HCT116 (cell line): ENCODE measurements at regions not wholly inside any gene's neighbourhood (a gene's known extent, or its start where the extent isn't known, plus 50 kb on each side); places are given as distances from the start of the nearest gene placed in this dataset.

Source experiments
- ATAC-seq: fragments of 200-7000 bp; cut with Tn5 transposase; 2 replicates; pipeline ENCODE4 v1.9.1; 2020; ENCODE audit warnings: mild to moderate bottlenecking, moderate library complexity
- BruUV-seq: library from RNA; stranded (reverse); fragments of 400-500 nt; replicated peaks from 2 replicates; lab custom pipeline; 2021; lab: Mats Ljungman, UMichigan
- CTCF ChIA-PET: fragments of 300-600 bp; sonication (Branson Sonifier 250); formaldehyde crosslinking; loops from one replicate; lab custom pipeline; 2021; ENCODE audit warnings: antibody characterized with exemption; lab: Charles Lee
- POLR2A ChIA-PET: fragments of 300-600, 350-600 bp; sonication (Branson Sonifier 250); formaldehyde crosslinking; loops from one replicate; lab custom pipeline; 2021; ENCODE audit warnings: antibody characterized with exemption; lab: Charles Lee
- RAD21 ChIA-PET, 2 experiments: fragments of 300-600 bp; sonication (Branson Sonifier 250); formaldehyde crosslinking; loops; one replicate each; lab custom pipeline; 2023; ENCODE audit warnings: low total read pairs in 2 of 2; ENCODE audit not compliant: uncharacterized antibody in 2 of 2, unreplicated experiment in 2 of 2, low non-redundant PET in 1 of 2; lab: Charles Lee
- DNase-seq: peaks from one replicate; pipeline ENCODE4 v3.0.0-alpha.2; 2010; ENCODE audit warnings: low read depth, low spot score
- H2AFZ ChIP-seq: fragments of 200-600 bp; shearing (Covaris generic), sonication (generic); 2 replicates; pipeline ENCODE4 v1.6.1; 2017; ENCODE audit warnings: low read depth, mixed run types, mixed read lengths, antibody characterized with exemption, low read length; ENCODE audit not compliant: poor library complexity, severe bottlenecking
- H3K27ac ChIP-seq: 2 replicates; pipeline ENCODE4 v1.5.1; 2012; ENCODE audit warnings: low read depth, low read length
- H3K27me3 ChIP-seq: fragments of 200-600 bp; sonication (generic); 2 replicates; pipeline ENCODE4 v1.6.1; 2016; ENCODE audit warnings: mixed run types, low read length, mixed read lengths; ENCODE audit not compliant: insufficient read depth
- H3K36me3 ChIP-seq, 2 experiments: fragments of 200-500 bp in 1 of 2; fragments of 200-600 bp in 1 of 2; sonication (Bioruptor generic) in 1 of 2; sonication (generic) in 1 of 2; 2 replicates each; pipeline versions ENCODE4 v1.5.1 to v1.6.1; 2014 to 2016; ENCODE audit warnings: low read length in 2 of 2, inconsistent platforms in 1 of 2, mixed read lengths in 1 of 2, mixed run types in 1 of 2; ENCODE audit not compliant: insufficient read depth in 2 of 2, control insufficient read depth in 1 of 2
- H3K4me1 ChIP-seq, 2 experiments: fragments of 200-600 bp in 1 of 2; sonication (generic) in 1 of 2; 2 replicates each; pipeline versions ENCODE4 v1.5.1 to v1.6.1; 2012 to 2017; ENCODE audit warnings: low read length in 2 of 2, inconsistent platforms in 1 of 2, mild to moderate bottlenecking in 1 of 2, mixed read lengths in 1 of 2, mixed run types in 1 of 2, moderate library complexity in 1 of 2; ENCODE audit not compliant: insufficient read depth in 2 of 2, control insufficient read depth in 1 of 2
- H3K4me2 ChIP-seq: fragments of 200-600 bp; sonication (generic); 2 replicates; pipeline ENCODE4 v1.6.1; 2017; ENCODE audit warnings: mixed run types, low read length, mixed read lengths
- H3K4me3 ChIP-seq, 2 experiments: fragments of 200-600 bp in 1 of 2; sonication (generic) in 1 of 2; replicated peaks in 1 of 2; 2 replicates each; pipeline ENCODE4 v1.5.1; 2011 to 2016; ENCODE audit warnings: low read length in 2 of 2, control low read depth in 1 of 2, low read depth in 1 of 2, mild to moderate bottlenecking in 1 of 2, mixed read lengths in 1 of 2, mixed run types in 1 of 2
- H3K79me2 ChIP-seq: fragments of 200-600 bp; sonication (generic); 2 replicates; pipeline ENCODE4 v1.6.1; 2017; ENCODE audit warnings: mild to moderate bottlenecking, mixed run types, low read length, moderate library complexity, mixed read lengths; ENCODE audit not compliant: insufficient read depth
- H3K9ac ChIP-seq: fragments of 200-600 bp; sonication (generic); 2 replicates; pipeline ENCODE4 v1.6.1; 2016; ENCODE audit warnings: low read length, mixed read lengths
- H3K9me2 ChIP-seq: fragments of 200-600 bp; sonication (generic), shearing (Covaris generic); 2 replicates; pipeline ENCODE4 v1.6.1; 2017; ENCODE audit warnings: mixed run types, mild to moderate bottlenecking, moderate library complexity; ENCODE audit not compliant: insufficient read depth
- H3K9me3 ChIP-seq, 2 experiments: fragments of 200-500 bp in 1 of 2; fragments of 200-600 bp in 1 of 2; sonication (Bioruptor generic) in 1 of 2; sonication (generic) in 1 of 2; 2 replicates each; pipeline ENCODE4 v1.6.1; 2014 to 2017; ENCODE audit warnings: low read length in 2 of 2, mixed read lengths in 2 of 2, inconsistent platforms in 1 of 2, low read depth in 1 of 2, mild to moderate bottlenecking in 1 of 2, mixed run types in 1 of 2, moderate library complexity in 1 of 2; ENCODE audit not compliant: control insufficient read depth in 1 of 2, insufficient read depth in 1 of 2
- H4K20me1 ChIP-seq: fragments of 200-600 bp; sonication (generic), shearing (Covaris generic); 2 replicates; pipeline ENCODE4 v1.6.1; 2017; ENCODE audit warnings: mixed run types, mild to moderate bottlenecking, moderate library complexity; ENCODE audit not compliant: insufficient read depth
- ATF3 ChIP-seq: IDR thresholded peaks from 2 replicates; pipeline ENCODE4 v1.6.1; 2012
- CBX3 ChIP-seq: IDR thresholded peaks from 2 replicates; pipeline ENCODE4 v1.6.1; 2012; ENCODE audit warnings: low read depth
- CEBPB ChIP-seq: IDR thresholded peaks from 2 replicates; pipeline ENCODE4 v1.6.1; 2012; ENCODE audit warnings: low read depth
- EZH2phosphoT487 ChIP-seq: fragments of 200-600 bp; IDR thresholded peaks from 2 replicates; pipeline ENCODE4 v1.6.1; 2018; ENCODE audit warnings: antibody characterized with exemption, borderline replicate concordance
- FOSL1 ChIP-seq: IDR thresholded peaks from 2 replicates; pipeline ENCODE4 v1.6.1; 2012; ENCODE audit warnings: low read depth
- MAX ChIP-seq: IDR thresholded peaks from 2 replicates; pipeline ENCODE4 v1.6.1; 2012
- POLR2A ChIP-seq: IDR thresholded peaks from 2 replicates; pipeline ENCODE4 v1.7.0; 2011; ENCODE audit warnings: borderline replicate concordance; ENCODE audit not compliant: insufficient read depth, insufficient read length; ENCODE audit errors: extremely low read depth
- POLR2AphosphoS5 ChIP-seq: IDR thresholded peaks from 2 replicates; pipeline ENCODE4 v1.6.1; 2011; ENCODE audit warnings: mild to moderate bottlenecking, low read depth, low read length, moderate library complexity
- RAD21 ChIP-seq: IDR thresholded peaks from 2 replicates; pipeline ENCODE4 v1.6.1; 2012; ENCODE audit warnings: low read depth, mild to moderate bottlenecking
- SIN3A ChIP-seq: IDR thresholded peaks from 2 replicates; pipeline ENCODE4 v1.6.1; 2012; ENCODE audit warnings: low read depth
- SP1 ChIP-seq: IDR thresholded peaks from 2 replicates; pipeline ENCODE4 v1.6.1; 2012; ENCODE audit warnings: low read depth
- SRF ChIP-seq: IDR thresholded peaks from 2 replicates; pipeline ENCODE4 v1.6.1; 2012; ENCODE audit warnings: low read depth
- TCF7L2 ChIP-seq: IDR thresholded peaks from 2 replicates; pipeline ENCODE4 v1.7.0; 2011; ENCODE audit warnings: borderline replicate concordance, inconsistent platforms; ENCODE audit not compliant: insufficient read depth, insufficient read length; ENCODE audit errors: extremely low read depth
- ZFX ChIP-seq: fragments of 450-650 bp; IDR thresholded peaks from 2 replicates; pipeline ENCODE4 v1.6.1; 2017
- ZNF274 ChIP-seq: fragments of 200-500 bp; sonication (Bioruptor generic); IDR thresholded peaks from 2 replicates; pipeline ENCODE4 v1.6.1; 2014; ENCODE audit warnings: mild to moderate bottlenecking, low read depth, low read length, inconsistent platforms
- intact Hi-C: fragments of 100-400 bp; cut with micrococcal nuclease; formaldehyde crosslinking; loops from 2 replicates; pipeline ENCODE4 v1.10.0; 2022
- TF ChIP-seq, protein P1 (sequence below), 3 experiments: fragments of 200-600 bp in 1 of 3; sonication (generic) in 1 of 3; IDR thresholded peaks in 2 of 3; conservative IDR thresholded peaks in 1 of 3; 2 replicates each; pipeline ENCODE4 v1.5.1; 2012 to 2017; ENCODE audit warnings: low read depth in 2 of 3, low read length in 2 of 3, antibody characterized with exemption in 1 of 3, borderline replicate concordance in 1 of 3, control low read depth in 1 of 3, mild to moderate bottlenecking in 1 of 3, mixed read lengths in 1 of 3, mixed run types in 1 of 3, moderate library complexity in 1 of 3; ENCODE audit not compliant: insufficient read depth in 1 of 3
- TF ChIP-seq, protein P2 (sequence below): IDR thresholded peaks from 2 replicates; pipeline ENCODE4 v1.6.1; 2012; ENCODE audit warnings: low read depth

DNA sequence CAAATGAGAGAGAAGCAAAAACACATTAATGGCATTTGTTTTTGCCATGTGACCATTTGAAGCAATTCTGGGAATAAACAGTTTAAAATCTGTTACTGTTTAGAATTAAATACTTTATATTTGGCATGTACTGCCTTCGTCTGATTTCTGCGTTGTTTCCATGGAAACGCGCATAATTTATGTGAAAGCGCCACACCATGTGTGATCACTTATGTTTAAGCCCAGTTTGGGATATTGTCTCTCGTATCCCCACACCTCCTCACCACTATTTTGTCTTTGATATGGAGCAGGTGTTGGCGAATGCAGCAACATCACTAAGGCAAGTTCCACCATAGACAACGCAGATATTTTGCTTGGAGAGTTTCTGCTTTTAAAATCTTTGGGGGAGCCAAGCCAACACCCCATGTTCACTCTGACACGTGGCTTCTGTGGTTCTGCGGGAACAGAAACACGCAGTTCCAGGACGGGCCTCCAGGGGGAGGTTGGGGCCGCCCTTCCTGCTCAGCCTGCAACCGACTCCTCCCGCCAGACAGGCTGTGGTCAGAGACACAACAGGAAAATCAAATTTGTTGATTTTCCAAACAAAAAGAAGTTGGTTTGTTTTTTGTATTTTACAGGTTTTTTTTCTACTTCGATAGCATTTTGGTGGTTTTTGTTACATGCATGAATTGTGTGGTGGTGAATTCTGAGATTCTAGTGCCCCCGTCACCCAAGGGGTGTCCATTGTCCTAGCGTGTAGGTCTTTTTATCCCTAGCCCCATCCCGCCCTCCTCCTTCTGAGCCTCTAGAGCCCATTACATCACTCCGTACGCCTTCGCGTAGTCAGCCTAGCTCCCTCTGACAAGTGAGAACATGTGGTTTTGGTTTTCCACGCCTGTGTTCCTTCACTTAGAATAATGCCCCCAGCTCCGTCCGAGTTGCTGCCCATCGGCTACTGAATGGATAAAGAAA lies 101.9 kb upstream of the SFSWAP start (continued):
- no peak for TF ChIP-seq FOSL1
- no peak for TF ChIP-seq EZH2phosphoT487
- TF ChIP-seq CEBPB: no peak
- peak; percentile 89 for TF ChIP-seq MAX
- TF ChIP-seq, all 23 proteins: peak for 5

DNA sequence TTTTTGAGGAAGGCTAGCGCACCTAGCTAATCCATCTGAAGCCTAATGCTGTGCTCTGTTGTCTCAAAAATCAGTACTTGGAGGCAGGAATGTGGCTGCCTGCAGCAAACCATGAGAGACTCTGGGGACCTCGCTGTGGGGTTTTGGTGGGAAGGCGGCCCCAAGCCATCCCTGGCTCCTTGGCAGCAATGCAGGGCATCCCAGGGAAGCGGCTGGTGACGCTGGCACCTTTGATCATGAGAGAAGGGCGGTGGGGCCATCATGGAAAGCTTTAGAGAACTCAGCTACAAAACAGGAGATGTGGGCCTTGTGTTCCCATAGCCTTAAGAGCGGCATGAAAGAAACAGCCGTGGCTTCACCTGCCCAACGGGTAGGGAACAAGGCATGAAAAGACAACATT lies 101.1 kb upstream of the SFSWAP start:
- RAD21 ChIA-PET: no interaction called here
- Histone ChIP-seq H3K79me2 (no peaks in the 10 kb centered on the region), H3K4me2 (no peak overlapping the region), H4K20me1 (no peaks in the 10 kb centered on the region), H3K4me1 (peaks cover 0 to 7% of the 10 kb centered on the region in 2 experiments; a peak in 1 of 4 replicates), H3K27ac (no peak overlapping the region), H3K9me2 (no peaks in the 10 kb centered on the region), H3K9ac (no peak overlapping the region), H3K4me3 (no peak overlapping the region), H3K9me3 (no peaks in the 10 kb centered on the region), H3K36me3 (no peaks in the 10 kb centered on the region), H3K27me3 (peaks cover 3% of the 10 kb centered on the region; the same call in 1 of the 2 replicates), H2AFZ (no peak overlapping the region)
- no TSS peak for BruUV-seq
- DNase-seq (no peak), ATAC-seq (no peak)
- CTCF ChIA-PET: no interaction called here
- intact Hi-C loops: no loop called here
- POLR2A ChIA-PET: no interaction called here
- TF ChIP-seq, protein P1, sequence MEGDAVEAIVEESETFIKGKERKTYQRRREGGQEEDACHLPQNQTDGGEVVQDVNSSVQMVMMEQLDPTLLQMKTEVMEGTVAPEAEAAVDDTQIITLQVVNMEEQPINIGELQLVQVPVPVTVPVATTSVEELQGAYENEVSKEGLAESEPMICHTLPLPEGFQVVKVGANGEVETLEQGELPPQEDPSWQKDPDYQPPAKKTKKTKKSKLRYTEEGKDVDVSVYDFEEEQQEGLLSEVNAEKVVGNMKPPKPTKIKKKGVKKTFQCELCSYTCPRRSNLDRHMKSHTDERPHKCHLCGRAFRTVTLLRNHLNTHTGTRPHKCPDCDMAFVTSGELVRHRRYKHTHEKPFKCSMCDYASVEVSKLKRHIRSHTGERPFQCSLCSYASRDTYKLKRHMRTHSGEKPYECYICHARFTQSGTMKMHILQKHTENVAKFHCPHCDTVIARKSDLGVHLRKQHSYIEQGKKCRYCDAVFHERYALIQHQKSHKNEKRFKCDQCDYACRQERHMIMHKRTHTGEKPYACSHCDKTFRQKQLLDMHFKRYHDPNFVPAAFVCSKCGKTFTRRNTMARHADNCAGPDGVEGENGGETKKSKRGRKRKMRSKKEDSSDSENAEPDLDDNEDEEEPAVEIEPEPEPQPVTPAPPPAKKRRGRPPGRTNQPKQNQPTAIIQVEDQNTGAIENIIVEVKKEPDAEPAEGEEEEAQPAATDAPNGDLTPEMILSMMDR (IDR thresholded peaks at IDR 0.05 in 2 of 3, conservative IDR thresholded peaks at IDR 0.05 in 1 of 3; ENCODE audit: borderline replicate concordance in 1 of 3, insufficient read depth in 1 of 3, low read depth in 2 of 3, low read length in 2 of 3): no peak
- no peak for TF ChIP-seq POLR2AphosphoS5
- TF ChIP-seq ZFX: no peak
- no peak for TF ChIP-seq CBX3
- no peak for TF ChIP-seq SRF
- no peak for TF ChIP-seq SIN3A
- TF ChIP-seq, protein P2, sequence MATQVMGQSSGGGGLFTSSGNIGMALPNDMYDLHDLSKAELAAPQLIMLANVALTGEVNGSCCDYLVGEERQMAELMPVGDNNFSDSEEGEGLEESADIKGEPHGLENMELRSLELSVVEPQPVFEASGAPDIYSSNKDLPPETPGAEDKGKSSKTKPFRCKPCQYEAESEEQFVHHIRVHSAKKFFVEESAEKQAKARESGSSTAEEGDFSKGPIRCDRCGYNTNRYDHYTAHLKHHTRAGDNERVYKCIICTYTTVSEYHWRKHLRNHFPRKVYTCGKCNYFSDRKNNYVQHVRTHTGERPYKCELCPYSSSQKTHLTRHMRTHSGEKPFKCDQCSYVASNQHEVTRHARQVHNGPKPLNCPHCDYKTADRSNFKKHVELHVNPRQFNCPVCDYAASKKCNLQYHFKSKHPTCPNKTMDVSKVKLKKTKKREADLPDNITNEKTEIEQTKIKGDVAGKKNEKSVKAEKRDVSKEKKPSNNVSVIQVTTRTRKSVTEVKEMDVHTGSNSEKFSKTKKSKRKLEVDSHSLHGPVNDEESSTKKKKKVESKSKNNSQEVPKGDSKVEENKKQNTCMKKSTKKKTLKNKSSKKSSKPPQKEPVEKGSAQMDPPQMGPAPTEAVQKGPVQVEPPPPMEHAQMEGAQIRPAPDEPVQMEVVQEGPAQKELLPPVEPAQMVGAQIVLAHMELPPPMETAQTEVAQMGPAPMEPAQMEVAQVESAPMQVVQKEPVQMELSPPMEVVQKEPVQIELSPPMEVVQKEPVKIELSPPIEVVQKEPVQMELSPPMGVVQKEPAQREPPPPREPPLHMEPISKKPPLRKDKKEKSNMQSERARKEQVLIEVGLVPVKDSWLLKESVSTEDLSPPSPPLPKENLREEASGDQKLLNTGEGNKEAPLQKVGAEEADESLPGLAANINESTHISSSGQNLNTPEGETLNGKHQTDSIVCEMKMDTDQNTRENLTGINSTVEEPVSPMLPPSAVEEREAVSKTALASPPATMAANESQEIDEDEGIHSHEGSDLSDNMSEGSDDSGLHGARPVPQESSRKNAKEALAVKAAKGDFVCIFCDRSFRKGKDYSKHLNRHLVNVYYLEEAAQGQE: no peak
- TF ChIP-seq ZNF274: no peak
- no peak for TF ChIP-seq TCF7L2
- no peak for TF ChIP-seq SP1
- TF ChIP-seq ATF3: no peak
- no peak for TF ChIP-seq RAD21
- TF ChIP-seq POLR2A: no peak
